HG02852 (cell line): ENCODE measurements at regions not wholly inside any gene's neighbourhood (a gene's known extent, or its start where the extent isn't known, plus 50 kb on each side); places are given as distances from the start of the nearest gene placed in this dataset.
"Not testable (repeated sequence)": the region's sequence is repeated elsewhere in the genome, so short reads cannot be mapped to it uniquely, and the experiment has no call there.

Experiments used
- ATAC-seq: cut with Tn5 transposase; IDR thresholded peaks from one replicate; pipeline ENCODE4 v1.9.1; 2021; ENCODE audit warnings: mild to moderate bottlenecking, moderate library complexity; ENCODE audit not compliant: unreplicated experiment

- ATAC-seq, result no peak
These were observed 622.2 kb upstream of the ZNF385D start for GRCh38 chr3:22373182-22373581.

- no peak for ATAC-seq
These were observed 622.8 kb upstream of the ZNF385D start for GRCh38 chr3:22373827-22374226.

- no peak for ATAC-seq
These were observed 626.4 kb upstream of the ZNF385D start for GRCh38 chr3:22377421-22377820.

- no peak for ATAC-seq
These were observed 627.9 kb upstream of the ZNF385D start for GRCh38 chr3:22378869-22379268.

GRCh38 chr3:22380253-22380652 lies 629.2 kb upstream of the ZNF385D start:
- no peak for ATAC-seq

- ATAC-seq, result not testable (repeated sequence)
These were observed 630.6 kb upstream of the ZNF385D start for GRCh38 chr3:22381564-22381963.

- ATAC-seq, result no peak
These were observed 632.3 kb upstream of the ZNF385D start for GRCh38 chr3:22383285-22383684.

GRCh38 chr3:22386107-22386506 lies 635.1 kb upstream of the ZNF385D start:
- ATAC-seq, result no peak

- ATAC-seq, result no peak
These were observed 641.3 kb upstream of the ZNF385D start for GRCh38 chr3:22392286-22392685.

GRCh38 chr3:22392859-22393258 lies 641.8 kb upstream of the ZNF385D start:
- ATAC-seq, result no peak

GRCh38 chr3:22399566-22399965 lies 648.6 kb upstream of the ZNF385D start:
- ATAC-seq, result no peak

GRCh38 chr3:22401499-22401898 lies 650.5 kb upstream of the ZNF385D start:
- ATAC-seq, result no peak

- ATAC-seq, result no peak
These were observed 663.2 kb upstream of the ZNF385D start for GRCh38 chr3:22414239-22414638.

GRCh38 chr3:22416838-22417446 lies 665.9 kb upstream of the ZNF385D start:
- ATAC-seq, result not testable (repeated sequence)

- no peak for ATAC-seq
These were observed 668.3 kb upstream of the ZNF385D start for GRCh38 chr3:22419261-22419660.

- no peak for ATAC-seq
These were observed 670.6 kb upstream of the ZNF385D start for GRCh38 chr3:22421589-22421988.

- ATAC-seq, result no peak
These were observed 680.3 kb upstream of the ZNF385D start for GRCh38 chr3:22431334-22431733.

- no peak for ATAC-seq
These were observed 688.6 kb upstream of the ZNF385D start for GRCh38 chr3:22439626-22440025.

- no peak for ATAC-seq
These were observed 690.7 kb upstream of the ZNF385D start for GRCh38 chr3:22441711-22442110.

GRCh38 chr3:22443571-22444233 lies 692.7 kb upstream of the ZNF385D start:
- no peak for ATAC-seq

- not testable (repeated sequence) for ATAC-seq
These were observed 694.3 kb upstream of the ZNF385D start for GRCh38 chr3:22445336-22445735.

- no peak for ATAC-seq
These were observed 699.9 kb upstream of the ZNF385D start for GRCh38 chr3:22450786-22451400.
